GM18951 (cell line): ENCODE measurements at regions not wholly inside any gene's neighbourhood (a gene's known extent, or its start where the extent isn't known, plus 50 kb on each side); places are given as distances from the start of the nearest gene placed in this dataset.

Experiments used
- POLR2A ChIP-seq: IDR thresholded peaks from 4 replicates; pipeline ENCODE4 v1.6.1; 2011; ENCODE audit warnings: mild to moderate bottlenecking; ENCODE audit not compliant: insufficient read length, insufficient read depth; ENCODE audit errors: extremely low read depth
- in situ Hi-C: fragments of 300-500 bp; cut with MboI; formaldehyde crosslinking; loops from one replicate; pipeline ENCODE4 v1.12.0; 2022; ENCODE audit warnings: low sequenced_read_pairs, mixed read lengths, inconsistent platforms; ENCODE audit not compliant: unreplicated experiment

DNA sequence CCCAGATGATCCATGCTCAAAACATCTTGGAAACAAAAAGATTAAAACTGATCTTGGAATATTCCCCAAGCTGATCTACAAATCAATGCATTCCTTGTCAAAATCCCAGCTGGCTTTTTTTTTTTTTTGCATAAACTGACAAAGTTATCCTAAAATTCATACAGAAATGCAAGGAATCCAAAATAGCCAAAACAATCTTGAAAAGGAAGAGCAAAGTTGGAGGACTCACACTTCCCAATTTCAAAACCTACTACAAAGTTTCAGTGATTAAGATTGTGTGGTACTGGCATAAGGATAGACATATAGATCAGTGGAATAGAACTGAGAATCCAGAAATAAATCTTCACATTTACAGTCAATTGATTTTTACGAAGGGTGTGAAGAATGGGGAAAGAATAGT, 306.8 kb upstream of the MGAT5 start:
- no peak for TF ChIP-seq POLR2A
- in situ Hi-C loops: no loop called here

DNA sequence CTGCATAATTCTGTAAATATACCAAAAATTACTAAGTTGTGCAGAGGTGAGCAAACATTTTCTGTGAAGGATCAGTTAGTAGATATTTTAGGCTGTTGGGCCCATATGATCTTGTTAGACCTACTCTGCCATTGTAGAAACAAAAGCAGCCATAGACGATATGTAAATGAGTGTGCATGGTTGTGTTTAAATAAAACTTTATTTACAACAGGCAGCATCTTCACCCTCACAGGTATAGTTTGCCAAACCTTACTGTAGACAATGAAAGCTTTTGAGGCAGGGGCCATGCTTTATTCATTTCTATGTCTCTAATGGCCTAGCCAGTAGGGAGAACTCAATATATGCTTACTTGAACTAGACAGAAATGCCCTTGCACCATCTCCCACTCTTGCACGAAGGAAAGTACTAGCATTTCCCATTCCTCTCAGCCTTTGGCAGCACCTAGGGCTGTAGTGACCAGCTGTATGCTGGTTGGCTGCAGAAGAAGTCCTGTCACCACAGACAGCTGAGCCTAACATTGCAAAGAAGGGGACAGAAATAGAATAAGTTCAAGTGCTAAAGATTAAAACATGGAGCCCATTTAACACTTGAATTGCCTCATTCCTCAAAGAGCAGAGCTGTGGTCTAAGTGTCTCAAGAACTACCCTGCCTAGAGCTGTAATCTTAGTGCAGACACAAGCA, 305.1 kb upstream of the MGAT5 start:
- no peak for TF ChIP-seq POLR2A
- in situ Hi-C loops: no loop called here

DNA sequence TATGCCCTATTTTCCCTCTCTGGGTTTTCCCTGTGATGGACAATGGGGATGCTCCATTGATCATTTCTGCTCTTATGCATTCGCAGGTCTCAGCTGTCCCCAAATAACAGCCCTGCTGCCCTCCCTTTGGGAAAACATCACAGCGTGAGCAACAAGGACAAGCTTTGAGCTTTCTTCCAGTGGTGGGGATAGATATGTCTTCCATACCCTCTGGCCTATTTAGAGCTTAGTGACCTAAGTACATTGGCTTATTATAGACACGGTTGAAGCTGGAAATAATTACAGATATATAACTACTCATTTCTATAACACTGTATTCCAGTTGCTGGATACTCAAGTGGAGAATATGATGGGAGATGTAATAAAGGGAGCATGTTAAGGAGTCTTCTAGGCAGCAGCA, 304.3 kb upstream of the MGAT5 start:
- no peak for TF ChIP-seq POLR2A
- in situ Hi-C loops: no loop called here

DNA sequence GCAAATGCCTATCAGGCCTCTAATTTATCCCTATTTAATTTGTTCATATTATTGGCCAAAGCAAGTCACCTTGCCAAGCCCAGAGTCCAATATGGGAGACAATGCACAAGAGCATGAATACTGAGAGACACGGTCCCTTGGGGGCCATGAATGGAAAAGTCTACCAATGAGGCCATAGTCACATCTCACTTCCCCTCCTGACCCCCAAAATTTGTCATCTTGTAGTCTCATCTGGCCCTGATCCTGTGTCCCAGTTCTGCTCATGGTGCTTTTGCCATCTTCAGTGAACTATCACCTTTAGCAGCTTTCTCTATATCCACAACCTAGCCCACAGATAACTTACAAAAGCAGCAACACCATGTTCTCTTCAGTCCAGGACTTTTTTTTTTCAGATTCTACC, 302.7 kb upstream of the MGAT5 start:
- TF ChIP-seq POLR2A: no peak
- in situ Hi-C loops: no loop called here

DNA sequence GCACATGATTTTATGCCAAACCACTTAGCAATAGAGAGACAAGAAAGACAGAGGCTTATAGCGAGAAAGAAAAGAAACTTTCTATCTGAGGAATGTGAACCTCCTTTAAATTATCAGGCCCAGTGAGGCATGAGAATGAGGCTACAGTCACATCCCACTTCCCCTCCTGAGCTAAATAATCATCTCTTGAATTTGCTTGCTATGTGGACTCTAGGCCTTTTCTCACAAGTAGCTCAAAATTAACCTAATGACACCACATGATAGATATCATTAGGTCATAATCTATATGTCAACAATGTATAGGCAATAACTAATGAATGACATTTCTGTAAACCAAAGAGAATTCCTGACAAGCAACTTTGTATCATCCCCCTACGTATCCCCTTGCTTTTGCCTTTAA, 301.5 kb upstream of the MGAT5 start:
- TF ChIP-seq POLR2A: no peak
- in situ Hi-C loops: no loop called here

DNA sequence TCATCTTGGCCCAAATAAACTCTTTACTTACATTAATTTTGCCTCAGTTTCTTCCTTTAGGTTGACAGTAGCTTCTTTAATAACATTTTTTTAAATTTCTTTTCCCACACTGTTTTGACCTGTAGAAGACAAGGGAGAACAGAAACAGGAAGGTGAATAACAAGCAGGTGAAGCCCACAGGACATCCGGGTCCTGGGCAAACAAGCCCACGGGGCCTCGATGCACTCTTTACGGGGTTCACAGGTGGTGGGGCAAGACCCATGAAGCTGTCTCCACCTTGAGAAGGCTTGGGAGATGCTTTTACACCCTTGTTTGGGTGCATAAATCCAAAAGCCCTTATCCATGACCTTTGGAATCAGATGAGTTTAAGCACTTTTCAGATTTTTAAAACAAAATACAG, 301.0 kb upstream of the MGAT5 start:
- TF ChIP-seq POLR2A: no peak
- in situ Hi-C loops: no loop called here

DNA sequence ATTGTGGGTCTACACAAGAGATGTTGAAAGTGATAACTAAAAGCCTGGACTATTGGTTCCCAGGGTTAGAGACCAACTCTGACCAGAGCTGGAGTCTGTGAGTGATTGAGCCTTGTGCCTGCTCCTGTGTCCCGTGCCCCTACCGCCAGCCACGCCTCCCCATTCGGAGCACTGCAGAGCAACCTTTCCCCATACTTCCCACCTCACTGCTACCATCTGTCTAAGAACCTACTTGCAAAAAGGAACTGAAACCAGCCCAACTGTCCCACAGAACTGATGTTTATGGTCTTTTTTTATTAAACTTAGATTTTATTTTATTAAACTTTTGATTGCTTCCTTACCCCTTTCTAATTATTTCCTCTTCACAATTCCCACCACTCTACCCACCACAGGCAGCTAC, 300.3 kb upstream of the MGAT5 start:
- no peak for TF ChIP-seq POLR2A
- in situ Hi-C loops: no loop called here

DNA sequence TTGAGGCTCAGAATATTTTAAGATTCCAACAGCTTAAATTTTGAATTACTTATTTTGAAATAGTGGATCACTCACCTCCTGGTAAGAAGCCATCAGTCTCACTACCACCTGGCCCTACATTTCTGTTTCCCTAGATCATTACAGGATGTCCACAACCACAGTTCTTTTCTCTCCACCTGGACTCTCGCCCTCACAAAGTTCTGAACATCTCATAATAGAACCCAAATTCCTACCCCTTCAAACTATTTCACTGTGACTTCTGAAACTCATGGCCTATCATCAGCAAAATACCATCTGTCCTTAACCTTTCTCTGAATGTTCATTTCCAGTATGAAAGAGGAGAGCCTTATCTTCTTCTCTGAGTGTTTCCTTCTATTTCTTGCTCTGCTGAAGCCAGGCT, 299.2 kb upstream of the MGAT5 start:
- TF ChIP-seq POLR2A: no peak
- in situ Hi-C loops: no loop called here

DNA sequence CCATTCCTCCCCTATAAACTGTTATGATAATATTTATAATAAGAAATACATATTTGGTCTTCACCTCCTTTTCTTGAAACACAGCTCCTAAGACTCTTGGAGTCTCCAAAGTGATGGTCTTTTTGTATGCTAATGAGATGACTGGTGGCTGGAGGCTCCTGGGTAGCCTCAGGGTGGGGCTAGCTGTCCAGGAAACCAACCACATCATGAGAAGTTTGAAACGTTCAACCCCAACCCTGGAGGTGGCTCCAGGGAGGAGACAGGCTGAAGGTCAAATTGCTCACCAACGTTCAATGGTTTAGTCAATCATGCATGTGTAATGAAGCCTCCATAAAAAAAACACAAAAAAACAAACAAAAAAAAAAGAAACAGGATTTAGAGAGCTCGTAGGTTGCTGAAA, 298.7 kb upstream of the MGAT5 start:
- in situ Hi-C loops: no loop called here
- no peak for TF ChIP-seq POLR2A

DNA sequence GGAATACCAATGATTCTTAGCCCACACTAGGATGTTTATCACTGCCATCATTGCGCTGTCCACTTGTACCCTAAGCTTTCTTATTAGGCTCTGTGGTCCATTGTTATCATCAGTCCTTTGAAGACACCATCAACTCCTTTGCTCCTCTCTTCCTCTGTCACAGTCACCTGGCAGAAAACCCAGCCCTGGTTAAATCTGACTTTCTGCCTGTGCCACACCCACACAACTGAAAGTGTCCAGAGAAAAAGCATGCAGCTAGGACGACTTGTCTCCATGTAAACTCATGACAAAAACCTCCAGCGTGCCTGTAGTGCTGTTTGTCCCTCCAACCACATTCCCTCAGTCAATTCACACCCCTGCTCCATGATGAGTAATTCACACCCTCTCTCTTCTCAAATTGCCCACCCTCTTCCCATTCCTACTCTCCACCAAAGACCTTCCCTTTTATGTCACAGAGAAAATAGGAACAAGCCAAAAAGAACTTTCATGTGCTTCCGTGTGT, 297.4 kb upstream of the MGAT5 start:
- TF ChIP-seq POLR2A: no peak
- in situ Hi-C loops: no loop called here

DNA sequence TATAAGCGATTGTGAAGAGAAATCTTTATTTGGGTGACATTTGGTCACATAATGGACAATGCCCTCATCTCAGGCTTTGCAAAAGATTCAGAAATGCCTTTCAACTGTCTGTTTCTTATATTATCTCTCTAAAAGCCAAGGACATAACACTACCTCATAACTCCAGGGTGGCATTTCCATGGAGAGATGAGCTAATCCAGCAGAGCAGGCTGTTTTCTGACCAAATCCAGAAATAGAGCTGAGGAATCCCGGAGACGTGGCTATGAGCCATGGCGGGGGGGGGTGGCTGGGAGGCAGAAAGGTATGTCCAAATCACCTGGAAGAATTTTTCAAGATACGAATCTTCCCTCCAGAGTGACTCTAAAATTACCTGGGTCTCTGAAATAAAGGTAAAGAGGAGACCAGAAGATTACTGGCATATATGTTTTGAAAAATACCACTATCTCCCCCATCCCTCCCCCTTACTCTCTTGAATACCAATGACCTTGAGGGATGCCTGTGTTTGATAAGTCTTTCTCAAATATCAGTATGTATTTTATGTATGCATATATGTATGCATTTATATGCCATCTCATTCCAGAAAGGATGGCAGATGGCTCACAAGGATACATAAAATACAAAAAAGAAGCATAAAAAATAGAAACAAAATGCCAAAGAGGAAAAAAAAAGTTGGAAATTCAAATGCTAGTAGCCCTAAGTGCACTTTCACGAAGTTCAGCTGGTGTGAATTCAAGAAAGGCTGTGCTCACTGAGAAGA, 296.0 kb upstream of the MGAT5 start:
- no peak for TF ChIP-seq POLR2A
- in situ Hi-C loops: no loop called here

DNA sequence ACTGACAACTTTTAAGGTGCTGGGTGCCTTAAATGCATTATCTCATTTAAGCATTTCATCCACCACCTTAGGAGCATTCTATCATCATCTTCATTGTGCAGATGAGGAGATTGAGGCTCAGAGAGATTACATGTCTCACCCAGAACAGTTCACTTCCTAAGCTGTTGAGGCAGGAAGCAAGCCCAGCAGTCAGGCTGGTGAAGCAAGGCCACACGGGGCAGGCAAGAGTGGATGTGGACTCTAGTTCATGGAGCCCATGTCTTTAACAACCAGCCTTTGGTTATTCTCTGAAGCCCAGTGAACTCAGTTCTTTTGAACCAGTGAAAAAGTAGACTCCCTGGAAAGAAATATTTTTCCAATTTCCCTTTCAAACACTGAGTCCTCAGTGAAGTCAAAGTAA, 294.8 kb upstream of the MGAT5 start:
- TF ChIP-seq POLR2A: no peak
- in situ Hi-C loops: no loop called here

DNA sequence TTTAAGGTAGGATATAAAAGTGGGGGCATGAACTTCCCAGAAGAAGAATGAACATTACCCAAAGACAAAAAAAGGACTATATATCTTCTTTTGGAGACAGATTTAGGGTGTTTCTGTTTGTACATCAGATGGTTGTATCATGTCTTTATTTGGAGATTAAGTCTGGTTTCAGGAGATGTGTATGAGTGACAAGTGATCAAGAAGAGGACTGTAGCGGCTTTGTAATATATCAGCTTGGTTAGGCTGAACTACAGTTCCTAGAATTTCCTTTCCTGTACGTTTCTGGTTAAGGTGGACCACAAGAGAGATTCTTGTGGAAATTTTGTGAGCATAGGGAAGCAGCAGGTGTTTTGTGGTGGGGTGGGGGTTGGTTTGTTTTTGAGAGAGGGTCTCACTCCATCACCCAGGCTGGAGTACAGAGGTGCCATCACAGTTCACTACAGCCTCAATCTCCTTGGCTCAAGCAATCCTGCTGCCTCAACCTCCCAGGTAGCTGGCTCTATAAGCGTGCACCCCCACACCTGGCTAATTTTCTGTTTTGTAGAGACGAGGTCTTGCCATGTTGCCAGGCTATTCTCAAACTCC, 287.1 kb upstream of the MGAT5 start:
- no peak for TF ChIP-seq POLR2A
- in situ Hi-C loops: no loop called here

DNA sequence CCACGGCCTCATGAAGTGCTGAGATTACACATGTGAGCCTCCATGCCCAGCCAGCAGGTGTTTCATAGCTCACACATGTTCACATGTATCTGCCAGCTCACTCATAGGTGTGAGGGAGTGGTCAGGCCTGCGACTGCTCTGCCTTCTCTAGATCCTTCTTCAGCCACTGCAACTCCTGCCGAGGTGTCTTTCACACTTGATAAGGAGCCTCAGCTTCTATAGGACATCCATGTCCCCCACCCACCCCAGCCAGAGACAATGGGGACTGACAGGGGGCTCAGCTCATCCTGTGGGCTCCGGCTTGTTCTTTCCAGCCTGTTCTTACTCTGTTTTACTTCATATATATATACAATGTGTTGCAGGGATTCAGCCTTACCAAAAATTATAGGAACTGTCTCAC, 286.5 kb upstream of the MGAT5 start:
- TF ChIP-seq POLR2A: no peak
- in situ Hi-C loops: no loop called here

DNA sequence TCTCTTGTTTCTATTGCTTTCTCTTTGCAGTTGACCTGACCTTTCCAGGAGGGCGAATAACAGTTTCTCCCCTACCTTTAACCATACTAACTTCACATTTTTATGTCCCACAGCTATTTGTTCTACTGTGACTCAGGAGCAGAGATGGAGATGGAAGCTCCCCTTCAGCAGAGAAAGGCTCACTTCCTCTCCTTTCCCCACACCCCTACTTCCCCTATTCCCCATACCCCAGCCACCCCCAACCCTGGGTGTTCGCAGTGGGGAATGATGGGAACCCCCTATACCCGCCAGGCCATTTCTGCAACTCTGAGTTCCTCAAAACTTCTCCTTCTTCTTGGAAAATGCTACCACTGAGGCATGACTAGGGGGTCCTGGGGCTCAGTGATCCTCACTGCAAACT, 285.4 kb upstream of the MGAT5 start:
- in situ Hi-C loops: no loop called here
- TF ChIP-seq POLR2A: no peak
